IMR-90 (cell line): ENCODE measurements at regions not wholly inside any gene's neighbourhood (a gene's known extent, or its start where the extent isn't known, plus 50 kb on each side); places are given as distances from the start of the nearest gene placed in this dataset.

Source experiments
- ATAC-seq: fragments of 200-7000 bp; cut with Tn5 transposase; 2 replicates; pipeline ENCODE4 v1.9.1; 2020; ENCODE audit warnings: low read depth, mild to moderate bottlenecking, moderate library complexity
- BruUV-seq: library from RNA; stranded (reverse); fragments of 400-500 nt; replicated peaks from 2 replicates; lab custom pipeline; 2021; lab: Mats Ljungman, UMichigan
- CTCF ChIA-PET: fragments of 300-600 bp; formaldehyde crosslinking; extraction: SDS; loops from one replicate; lab custom pipeline; 2021; ENCODE audit warnings: antibody characterized with exemption; lab: Yijun Ruan, JAX
- POLR2A ChIA-PET: fragments of 300-600 bp; sonication (Branson Sonifier 250); formaldehyde crosslinking; loops from one replicate; lab custom pipeline; 2022; ENCODE audit warnings: antibody characterized with exemption; ENCODE audit not compliant: unreplicated experiment; lab: Charles Lee
- DNase-seq: peaks from one replicate; pipeline ENCODE4 v3.0.0; 2013
- H2AFZ ChIP-seq: replicated peaks from 2 replicates; pipeline ENCODE3; 2013; ENCODE audit warnings: low read length, mild to moderate bottlenecking; ENCODE audit not compliant: poor library complexity
- H2AK5ac ChIP-seq: 2 replicates; pipeline ENCODE4 v1.6.1; 2013; ENCODE audit warnings: low read depth, low read length, inconsistent platforms
- H2AK9ac ChIP-seq: replicated peaks from 2 replicates; pipeline ENCODE3; 2013; ENCODE audit warnings: mild to moderate bottlenecking, low read depth, low read length, moderate library complexity; ENCODE audit not compliant: poor library complexity
- H2BK120ac ChIP-seq: 2 replicates; pipeline ENCODE4 v1.6.1; 2013; ENCODE audit warnings: low read depth, low read length, inconsistent platforms
- H2BK15ac ChIP-seq: 3 replicates; pipeline ENCODE4 v1.6.1; 2013; ENCODE audit warnings: low read depth, low read length, inconsistent platforms
- H2BK20ac ChIP-seq: 2 replicates; pipeline ENCODE4 v1.6.1; 2013; ENCODE audit warnings: low read depth, mild to moderate bottlenecking, inconsistent platforms, low read length, moderate library complexity
- H2BK5ac ChIP-seq: 2 replicates; pipeline ENCODE4 v1.6.1; 2013; ENCODE audit warnings: mild to moderate bottlenecking, low read depth, low read length, inconsistent platforms; ENCODE audit not compliant: poor library complexity, severe bottlenecking
- H3K14ac ChIP-seq: replicated peaks from 2 replicates; pipeline ENCODE4 v1.6.1; 2013; ENCODE audit warnings: low read depth, low read length, inconsistent platforms
- H3K18ac ChIP-seq: 2 replicates; pipeline ENCODE4 v1.6.1; 2013; ENCODE audit warnings: low read depth, low read length, control low read depth
- H3K23ac ChIP-seq: 2 replicates; pipeline ENCODE4 v1.6.1; 2013; ENCODE audit warnings: low read depth, low read length, inconsistent platforms
- H3K27ac ChIP-seq: 2 replicates; pipeline ENCODE4 v1.5.1; 2013; ENCODE audit warnings: mild to moderate bottlenecking, control low read depth, low read length; ENCODE audit not compliant: insufficient read depth
- H3K27me3 ChIP-seq: 2 replicates; pipeline ENCODE4 v1.6.1; 2013; ENCODE audit warnings: low read length; ENCODE audit not compliant: control insufficient read depth, insufficient read depth
- H3K36me3 ChIP-seq: 2 replicates; pipeline ENCODE4 v1.6.1; 2013; ENCODE audit warnings: low read length, mixed read lengths; ENCODE audit not compliant: control insufficient read depth, insufficient read depth
- H3K4ac ChIP-seq: 2 replicates; pipeline ENCODE4 v1.6.1; 2013; ENCODE audit warnings: low read depth, low read length, inconsistent platforms
- H3K4me1 ChIP-seq: 2 replicates; pipeline ENCODE4 v1.6.1; 2013; ENCODE audit warnings: low read length, mixed read lengths; ENCODE audit not compliant: control insufficient read depth, insufficient read depth
- H3K4me2 ChIP-seq: 2 replicates; pipeline ENCODE4 v1.6.1; 2013; ENCODE audit warnings: low read depth, mild to moderate bottlenecking, control low read depth, low read length, moderate library complexity
- H3K4me3 ChIP-seq: 2 replicates; pipeline ENCODE4 v1.5.1; 2013; ENCODE audit warnings: low read depth, mild to moderate bottlenecking, control low read depth, low read length, moderate library complexity; ENCODE audit not compliant: insufficient read depth
- H3K56ac ChIP-seq: 2 replicates; pipeline ENCODE4 v1.6.1; 2013; ENCODE audit warnings: low read length, inconsistent platforms; ENCODE audit not compliant: insufficient read depth; ENCODE audit errors: extremely low read depth
- H3K79me1 ChIP-seq, 2 experiments: 2 replicates each; pipeline ENCODE4 v1.6.1; 2013; ENCODE audit warnings: low read length in 2 of 2, inconsistent platforms in 1 of 2, low read depth in 1 of 2
- H3K9ac ChIP-seq: 2 replicates; pipeline ENCODE4 v1.6.1; 2013; ENCODE audit warnings: low read depth, low read length, control low read depth
- H3K9me1 ChIP-seq: 2 replicates; pipeline ENCODE4 v1.6.1; 2013; ENCODE audit warnings: low read length, inconsistent platforms; ENCODE audit not compliant: insufficient read depth
- H3K9me3 ChIP-seq: 2 replicates; pipeline ENCODE4 v1.6.1; 2013; ENCODE audit warnings: low read length; ENCODE audit not compliant: control insufficient read depth, insufficient read depth
- H4K20me1 ChIP-seq: 2 replicates; pipeline ENCODE4 v1.6.1; 2013; ENCODE audit warnings: low read length, inconsistent platforms; ENCODE audit not compliant: insufficient read depth
- H4K5ac ChIP-seq: 2 replicates; pipeline ENCODE4 v1.6.1; 2013; ENCODE audit warnings: mild to moderate bottlenecking, low read depth, low read length, control low read depth
- H4K8ac ChIP-seq, 2 experiments: 2 replicates each; pipeline ENCODE4 v1.6.1; 2013; ENCODE audit warnings: low read depth in 2 of 2, low read length in 2 of 2, control low read depth in 1 of 2, inconsistent platforms in 1 of 2
- H4K91ac ChIP-seq: 2 replicates; pipeline ENCODE4 v1.6.1; 2013; ENCODE audit warnings: low read depth, low read length, inconsistent platforms; ENCODE audit not compliant: insufficient read depth
- CHD1 ChIP-seq: IDR thresholded peaks from 2 replicates; pipeline ENCODE4 v1.6.1; 2012; ENCODE audit warnings: low read depth, low read length, improper control_type of control experiment
- FOS ChIP-seq: fragments of 150-350 bp; IDR thresholded peaks from 2 replicates; pipeline ENCODE4 v1.6.1; 2016; ENCODE audit warnings: low read depth, low read length
- MAFK ChIP-seq: IDR thresholded peaks from 2 replicates; pipeline ENCODE4 v1.6.1; 2012; ENCODE audit warnings: low read depth, low read length, improper control_type of control experiment
- NFE2L2 ChIP-seq: fragments of 150-350 bp; IDR thresholded peaks from 2 replicates; pipeline ENCODE4 v1.6.1; 2016; ENCODE audit warnings: low read depth, mild to moderate bottlenecking, low read length
- RAD21 ChIP-seq: IDR thresholded peaks from 2 replicates; pipeline ENCODE4 v1.6.1; 2012; ENCODE audit warnings: low read length, improper control_type of control experiment
- dilution Hi-C: fragments of 300-500 bp; cut with HindIII; formaldehyde crosslinking; loops from one replicate; pipeline ENCODE4 v1.14.3; 2018; ENCODE audit warnings: low sequenced_read_pairs; ENCODE audit not compliant: unreplicated experiment
- in situ Hi-C: fragments of 300-500 bp; cut with MboI; formaldehyde crosslinking; loops from 3 replicates; pipeline ENCODE4 v1.14.3; 2019; ENCODE audit warnings: low sequenced_read_pairs, inconsistent platforms, mixed read lengths
- intact Hi-C: fragments of 100-400 bp; cut with micrococcal nuclease; formaldehyde crosslinking; loops from 2 replicates; pipeline ENCODE4 v1.10.0; 2022
- TF ChIP-seq, protein P1 (sequence below): fragments of 150-350 bp; IDR thresholded peaks from 2 replicates; pipeline ENCODE4 v1.6.1; 2017; ENCODE audit warnings: mild to moderate bottlenecking, antibody characterized with exemption, low read length, low read depth
- TF ChIP-seq, protein P2 (sequence below): conservative IDR thresholded peaks from 2 replicates; pipeline ENCODE4 v1.5.1; 2012; ENCODE audit warnings: mild to moderate bottlenecking, low read depth, low read length, improper control_type of control experiment

DNA sequence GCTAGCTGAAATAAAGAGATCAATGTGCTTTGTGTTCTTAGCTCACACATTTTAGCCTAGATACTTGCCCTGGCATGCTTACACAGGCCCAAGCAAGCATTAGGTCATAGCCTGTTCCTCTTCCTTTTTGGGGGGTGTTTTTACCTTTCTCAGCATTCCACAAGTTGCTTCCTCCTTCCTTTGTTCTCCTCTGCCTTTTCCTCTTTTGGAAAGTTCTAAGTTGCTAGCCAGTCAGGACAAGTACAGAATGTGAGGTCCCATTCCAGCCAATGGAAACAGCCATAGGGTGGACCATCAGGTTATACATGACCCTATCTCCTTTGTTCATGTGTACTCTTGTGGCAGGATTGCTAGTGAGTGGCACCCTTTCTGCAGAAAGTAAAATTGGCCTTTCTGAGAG lies 154.9 kb downstream of the RASSF9 start:
- Histone ChIP-seq H2BK15ac (no peak overlapping the region), H2BK5ac (no peak overlapping the region), H3K4me3 (no peak overlapping the region), H3K4ac (no peak overlapping the region), H4K20me1 (no peaks in the 10 kb centered on the region), H2BK120ac (no peak overlapping the region), H3K4me2 (no peak overlapping the region), H3K79me1 (no peaks in the 10 kb centered on the region), H3K4me1 (no peaks in the 10 kb centered on the region), H3K9ac (no peak overlapping the region), H3K56ac (no peak overlapping the region), H3K14ac (no peak overlapping the region), H3K9me1 (no peaks in the 10 kb centered on the region), H3K18ac (no peak overlapping the region), H4K5ac (no peak overlapping the region), H3K27me3 (no peaks in the 10 kb centered on the region), H2AFZ (no peak overlapping the region), H3K27ac (no peak overlapping the region), H2BK20ac (no peak overlapping the region), H2AK9ac (no peak overlapping the region), H3K23ac (no peak overlapping the region), H2AK5ac (no peak overlapping the region), H4K8ac (no peak overlapping the region), H3K9me3 (0 out of 2 replicates have a peak, but pooled peaks cover 1% of the 10 kb centered on the region), H4K91ac (no peak overlapping the region), H3K36me3 (no peaks in the 10 kb centered on the region)
- dilution Hi-C loops = no loop called here
- ChIA-PET POLR2A (no interaction called here), CTCF (interaction anchor here (0.6 kb wide), 1 partner anchor 181 kb away, joined by 3 read pairs; no protein-coding TSS in a partner anchor)
- BruUV-seq = no TSS peak
- DNase-seq (no peak), ATAC-seq (no peak)
- intact Hi-C loops = no loop called here
- TF ChIP-seq, protein P1, sequence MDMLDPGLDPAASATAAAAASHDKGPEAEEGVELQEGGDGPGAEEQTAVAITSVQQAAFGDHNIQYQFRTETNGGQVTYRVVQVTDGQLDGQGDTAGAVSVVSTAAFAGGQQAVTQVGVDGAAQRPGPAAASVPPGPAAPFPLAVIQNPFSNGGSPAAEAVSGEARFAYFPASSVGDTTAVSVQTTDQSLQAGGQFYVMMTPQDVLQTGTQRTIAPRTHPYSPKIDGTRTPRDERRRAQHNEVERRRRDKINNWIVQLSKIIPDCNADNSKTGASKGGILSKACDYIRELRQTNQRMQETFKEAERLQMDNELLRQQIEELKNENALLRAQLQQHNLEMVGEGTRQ = no peak
- no peak for TF ChIP-seq MAFK
- TF ChIP-seq FOS = no peak
- TF ChIP-seq NFE2L2 = no peak
- TF ChIP-seq RAD21 = no peak
- TF ChIP-seq, protein P2, sequence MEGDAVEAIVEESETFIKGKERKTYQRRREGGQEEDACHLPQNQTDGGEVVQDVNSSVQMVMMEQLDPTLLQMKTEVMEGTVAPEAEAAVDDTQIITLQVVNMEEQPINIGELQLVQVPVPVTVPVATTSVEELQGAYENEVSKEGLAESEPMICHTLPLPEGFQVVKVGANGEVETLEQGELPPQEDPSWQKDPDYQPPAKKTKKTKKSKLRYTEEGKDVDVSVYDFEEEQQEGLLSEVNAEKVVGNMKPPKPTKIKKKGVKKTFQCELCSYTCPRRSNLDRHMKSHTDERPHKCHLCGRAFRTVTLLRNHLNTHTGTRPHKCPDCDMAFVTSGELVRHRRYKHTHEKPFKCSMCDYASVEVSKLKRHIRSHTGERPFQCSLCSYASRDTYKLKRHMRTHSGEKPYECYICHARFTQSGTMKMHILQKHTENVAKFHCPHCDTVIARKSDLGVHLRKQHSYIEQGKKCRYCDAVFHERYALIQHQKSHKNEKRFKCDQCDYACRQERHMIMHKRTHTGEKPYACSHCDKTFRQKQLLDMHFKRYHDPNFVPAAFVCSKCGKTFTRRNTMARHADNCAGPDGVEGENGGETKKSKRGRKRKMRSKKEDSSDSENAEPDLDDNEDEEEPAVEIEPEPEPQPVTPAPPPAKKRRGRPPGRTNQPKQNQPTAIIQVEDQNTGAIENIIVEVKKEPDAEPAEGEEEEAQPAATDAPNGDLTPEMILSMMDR = no peak
- TF ChIP-seq CHD1 = no peak
- in situ Hi-C loops = no loop called here
